HCT116 (cell line): ENCODE measurements at regions not wholly inside any gene's neighbourhood (a gene's known extent, or its start where the extent isn't known, plus 50 kb on each side); places are given as distances from the start of the nearest gene placed in this dataset.

Experiments used
- CTCF ChIP-seq, 3 experiments: fragments of 200-600 bp in 1 of 3; sonication (generic) in 1 of 3; IDR thresholded peaks in 2 of 3; conservative IDR thresholded peaks in 1 of 3; 2 replicates each; pipeline ENCODE4 v1.5.1; 2012 to 2017; ENCODE audit warnings: low read depth in 2 of 3, low read length in 2 of 3, antibody characterized with exemption in 1 of 3, borderline replicate concordance in 1 of 3, control low read depth in 1 of 3, mild to moderate bottlenecking in 1 of 3, mixed read lengths in 1 of 3, mixed run types in 1 of 3, moderate library complexity in 1 of 3; ENCODE audit not compliant: insufficient read depth in 1 of 3
- ELF1 ChIP-seq: IDR thresholded peaks from 2 replicates; pipeline ENCODE4 v1.6.1; 2012; ENCODE audit warnings: low read depth, borderline replicate concordance
- EZH2 ChIP-seq: fragments of 200-600 bp; sonication (generic); IDR thresholded peaks from 2 replicates; pipeline ENCODE4 v1.6.1; 2017; ENCODE audit warnings: antibody characterized with exemption, mixed run types
- POLR2A ChIP-seq: IDR thresholded peaks from 2 replicates; pipeline ENCODE4 v1.7.0; 2011; ENCODE audit warnings: borderline replicate concordance; ENCODE audit not compliant: insufficient read depth, insufficient read length; ENCODE audit errors: extremely low read depth
- RAD21 ChIP-seq: IDR thresholded peaks from 2 replicates; pipeline ENCODE4 v1.6.1; 2012; ENCODE audit warnings: low read depth, mild to moderate bottlenecking
- SRF ChIP-seq: IDR thresholded peaks from 2 replicates; pipeline ENCODE4 v1.6.1; 2012; ENCODE audit warnings: low read depth

GRCh38 chr7:152998420-152998819 lies 238.9 kb downstream of the ACTR3B start:
- TF ChIP-seq CTCF (IDR thresholded peaks at IDR 0.05 in 2 of 3, conservative IDR thresholded peaks at IDR 0.05 in 1 of 3; ENCODE audit: borderline replicate concordance in 1 of 3, insufficient read depth in 1 of 3, low read depth in 2 of 3, low read length in 2 of 3): no peak
- TF ChIP-seq RAD21: no peak
- TF ChIP-seq SRF: no peak
- no peak for TF ChIP-seq EZH2
- no peak for TF ChIP-seq ELF1
- no peak for TF ChIP-seq POLR2A
